DND-41 (cell line): ENCODE measurements at regions not wholly inside any gene's neighbourhood (a gene's known extent, or its start where the extent isn't known, plus 50 kb on each side); places are given as distances from the start of the nearest gene placed in this dataset.
"Not testable (repeated sequence)": the region's sequence is repeated elsewhere in the genome, so short reads cannot be mapped to it uniquely, and the experiment has no call there.

ENCODE experiments used
- ATAC-seq: fragments of 200-7000 bp; cut with Tn5 transposase; 3 replicates; pipeline ENCODE4 v1.9.1; 2021; ENCODE audit warnings: low read depth; ENCODE audit not compliant: insufficient read depth
- DNase-seq: peaks from one replicate; pipeline ENCODE4 v3.0.0-alpha.2; 2020
- H2AFZ ChIP-seq: 2 replicates; pipeline ENCODE4 v1.6.0; 2012; ENCODE audit warnings: low read depth, low read length
- H3K27ac ChIP-seq: 2 replicates; pipeline ENCODE4 v1.5.1; 2012; ENCODE audit warnings: low read length, inconsistent platforms
- H3K27me3 ChIP-seq: fragments of 200-600 bp; sonication (generic); 2 replicates; pipeline ENCODE4 v1.6.0; 2012; ENCODE audit warnings: low read length, mild to moderate bottlenecking, inconsistent platforms; ENCODE audit not compliant: insufficient read depth, poor library complexity
- H3K36me3 ChIP-seq: 2 replicates; pipeline ENCODE4 v1.5.1; 2012; ENCODE audit warnings: low read length, inconsistent platforms; ENCODE audit not compliant: insufficient read depth
- H3K4me1 ChIP-seq: 2 replicates; pipeline ENCODE4 v1.5.1; 2012; ENCODE audit warnings: mild to moderate bottlenecking, low read length; ENCODE audit not compliant: insufficient read depth
- H3K4me2 ChIP-seq: 2 replicates; pipeline ENCODE4 v1.6.0; 2012; ENCODE audit warnings: mild to moderate bottlenecking, moderate library complexity, low read length, inconsistent platforms; ENCODE audit not compliant: insufficient read depth
- H3K4me3 ChIP-seq, 2 experiments: fragments of 200-600 bp in 1 of 2; shearing (Covaris generic) in 1 of 2; 2 replicates each; pipeline ENCODE4 v1.5.1; 2012 to 2016; ENCODE audit warnings: inconsistent platforms in 2 of 2, low read length in 2 of 2, mild to moderate bottlenecking in 2 of 2, low read depth in 1 of 2, moderate library complexity in 1 of 2
- H3K79me2 ChIP-seq: 2 replicates; pipeline ENCODE4 v1.6.0; 2012; ENCODE audit warnings: low read length, inconsistent platforms; ENCODE audit not compliant: insufficient read depth
- H3K9ac ChIP-seq: 2 replicates; pipeline ENCODE4 v1.6.0; 2012; ENCODE audit warnings: low read depth, mild to moderate bottlenecking, inconsistent platforms, low read length, moderate library complexity
- H3K9me3 ChIP-seq: 2 replicates; pipeline ENCODE4 v1.5.1; 2012; ENCODE audit warnings: low read length, moderate library complexity, mild to moderate bottlenecking, inconsistent platforms; ENCODE audit not compliant: insufficient read depth, severe bottlenecking
- H4K20me1 ChIP-seq: 2 replicates; pipeline ENCODE4 v1.6.0; 2012; ENCODE audit warnings: low read length; ENCODE audit not compliant: insufficient read depth
- CTCF ChIP-seq: IDR thresholded peaks from 2 replicates; pipeline ENCODE4 v1.5.1; 2012; ENCODE audit warnings: borderline replicate concordance, low read length, moderate library complexity, mild to moderate bottlenecking; ENCODE audit not compliant: poor library complexity, severe bottlenecking; ENCODE audit errors: extremely low read depth
- EZH2 ChIP-seq: IDR thresholded peaks from 3 replicates; pipeline ENCODE4 v1.6.1; 2012; ENCODE audit warnings: borderline replicate concordance, low read depth, mild to moderate bottlenecking, moderate library complexity, low read length, inconsistent platforms; ENCODE audit not compliant: severe bottlenecking

GRCh38 chr6:115524821-115525220, 535.9 kb downstream of the FRK start:
- no peak overlapping the region for H3K27ac ChIP-seq
- DNase-seq, result no peak
- no peaks in the 10 kb centered on the region for H3K9me3 ChIP-seq
- no peak overlapping the region for H2AFZ ChIP-seq
- no peaks in the 10 kb centered on the region for H3K27me3 ChIP-seq
- no peaks in the 10 kb centered on the region for H3K4me1 ChIP-seq
- H3K9ac ChIP-seq, result no peak overlapping the region
- H3K4me2 ChIP-seq, result no peak overlapping the region
- no peak for ATAC-seq
- no peaks in the 10 kb centered on the region for H3K79me2 ChIP-seq
- no peaks in the 10 kb centered on the region for H4K20me1 ChIP-seq
- no peaks in the 10 kb centered on the region for H3K36me3 ChIP-seq
- H3K4me3 ChIP-seq, result no peak overlapping the region
- TF ChIP-seq CTCF (no peak), EZH2 (no peak)

- H3K4me3 ChIP-seq, H3K27ac ChIP-seq, H3K4me1 ChIP-seq, H3K36me3 ChIP-seq, H3K79me2 ChIP-seq, H3K27me3 ChIP-seq, H4K20me1 ChIP-seq, H3K9ac ChIP-seq, H3K4me2 ChIP-seq, H2AFZ ChIP-seq, ATAC-seq, DNase-seq, H3K9me3 ChIP-seq: not testable (repeated sequence)
Observed at GRCh38 chr6:115521747-115522146, 538.9 kb downstream of the FRK start.

- H4K20me1 ChIP-seq, result no peaks in the 10 kb centered on the region
- no peaks in the 10 kb centered on the region for H3K79me2 ChIP-seq
- no peak overlapping the region for H3K4me3 ChIP-seq
- H3K27me3 ChIP-seq, result no peaks in the 10 kb centered on the region
- no peak for DNase-seq
- no peak overlapping the region for H3K4me2 ChIP-seq
- H3K36me3 ChIP-seq, result no peaks in the 10 kb centered on the region
- H3K9ac ChIP-seq, result no peak overlapping the region
- H3K27ac ChIP-seq, result no peak overlapping the region
- TF ChIP-seq CTCF (no peak), EZH2 (no peak)
- ATAC-seq, result no peak
- H3K9me3 ChIP-seq, result no peaks in the 10 kb centered on the region
- H2AFZ ChIP-seq, result no peak overlapping the region
- no peaks in the 10 kb centered on the region for H3K4me1 ChIP-seq
Observed at GRCh38 chr6:115514656-115515055, 546.0 kb downstream of the FRK start.

GRCh38 chr6:115512923-115513322, 547.8 kb downstream of the FRK start:
- no peaks in the 10 kb centered on the region for H3K27me3 ChIP-seq
- H3K79me2 ChIP-seq, result no peaks in the 10 kb centered on the region
- H3K9me3 ChIP-seq, result no peaks in the 10 kb centered on the region
- no peak for DNase-seq
- no peaks in the 10 kb centered on the region for H3K4me1 ChIP-seq
- H3K36me3 ChIP-seq, result no peaks in the 10 kb centered on the region
- no peak for ATAC-seq
- H3K27ac ChIP-seq, result no peak overlapping the region
- no peaks in the 10 kb centered on the region for H4K20me1 ChIP-seq
- no peak overlapping the region for H2AFZ ChIP-seq
- TF ChIP-seq CTCF (no peak), EZH2 (no peak)
- no peak overlapping the region for H3K4me2 ChIP-seq
- no peak overlapping the region for H3K4me3 ChIP-seq
- no peak overlapping the region for H3K9ac ChIP-seq
